Astrocyte of the spinal cord (primary cell): ENCODE measurements at regions not wholly inside any gene's neighbourhood (a gene's known extent, or its start where the extent isn't known, plus 50 kb on each side); places are given as distances from the start of the nearest gene placed in this dataset.

Source experiments
- DNase-seq: peaks from one replicate; pipeline ENCODE4 v3.0.0; 2011; ENCODE audit warnings: low read depth, low spot score
- H3K4me3 ChIP-seq: 2 replicates; pipeline ENCODE4 v1.5.1; 2011; ENCODE audit warnings: low read depth, mild to moderate bottlenecking, low read length, moderate library complexity
- CTCF ChIP-seq: IDR thresholded peaks from 2 replicates; pipeline ENCODE4 v1.5.1; 2012; ENCODE audit warnings: low read depth, mild to moderate bottlenecking, low read length, inconsistent platforms
- in situ Hi-C: cut with HindIII; loops from 2 replicates; pipeline ENCODE4 v1.10.0; 2017; ENCODE audit warnings: low sequenced_read_pairs

- TF ChIP-seq CTCF = no peak
- in situ Hi-C loops = no loop called here
- H3K4me3 ChIP-seq = no peak overlapping the region
- DNase-seq = no peak
Observed at GRCh38 chr2:60320724-60321123, 232.7 kb downstream of the BCL11A start.

DNA sequence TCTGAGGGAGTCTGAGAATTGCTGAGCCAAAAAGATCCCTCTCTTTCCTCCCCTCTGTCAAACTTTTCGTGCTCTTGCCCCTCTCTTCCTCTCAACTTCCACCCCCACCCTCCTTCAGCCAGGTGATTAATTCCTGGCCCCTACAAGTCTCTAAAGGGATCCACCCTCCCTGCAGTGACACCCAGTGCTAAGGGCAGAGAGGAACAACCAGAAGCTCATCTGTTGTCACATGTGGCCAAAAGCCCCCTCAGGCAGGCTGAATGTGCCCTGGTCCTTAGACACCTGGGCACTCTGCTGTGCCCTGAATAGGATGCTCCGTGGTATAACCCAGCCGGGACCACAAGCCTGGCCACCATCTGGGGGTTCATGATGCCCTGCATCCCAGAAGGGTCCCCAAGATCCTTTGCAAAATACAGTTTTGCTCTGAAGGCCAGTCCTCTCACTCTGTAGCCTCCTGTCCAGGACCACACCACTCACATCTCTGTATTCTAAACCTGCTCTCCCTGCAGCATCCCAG, 234.4 kb downstream of the BCL11A start:
- no peak for TF ChIP-seq CTCF
- in situ Hi-C loops = no loop called here
- no peak overlapping the region for H3K4me3 ChIP-seq
- no peak for DNase-seq

DNA sequence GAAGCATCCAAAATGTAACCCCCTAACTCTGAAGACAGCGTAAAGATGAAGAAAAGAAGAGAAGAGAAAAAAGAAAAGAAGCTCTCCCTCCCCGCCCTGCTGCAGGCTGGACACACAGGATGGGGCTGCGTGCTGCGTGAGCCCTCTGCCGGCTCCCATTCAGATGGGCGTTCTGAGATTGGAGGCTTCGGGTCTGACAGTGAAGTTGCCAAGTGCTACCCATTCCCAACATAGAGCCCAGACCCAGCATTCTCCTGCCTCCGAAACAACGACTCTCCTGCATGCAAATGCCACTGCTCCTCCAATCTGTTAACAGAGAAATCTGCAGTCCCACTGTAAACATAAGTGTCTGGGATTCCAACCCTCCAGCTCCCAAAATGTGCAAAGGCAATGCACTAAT, 234.9 kb downstream of the BCL11A start:
- no peak for TF ChIP-seq CTCF
- no peak overlapping the region for H3K4me3 ChIP-seq
- in situ Hi-C loops = no loop called here
- no peak for DNase-seq

DNA sequence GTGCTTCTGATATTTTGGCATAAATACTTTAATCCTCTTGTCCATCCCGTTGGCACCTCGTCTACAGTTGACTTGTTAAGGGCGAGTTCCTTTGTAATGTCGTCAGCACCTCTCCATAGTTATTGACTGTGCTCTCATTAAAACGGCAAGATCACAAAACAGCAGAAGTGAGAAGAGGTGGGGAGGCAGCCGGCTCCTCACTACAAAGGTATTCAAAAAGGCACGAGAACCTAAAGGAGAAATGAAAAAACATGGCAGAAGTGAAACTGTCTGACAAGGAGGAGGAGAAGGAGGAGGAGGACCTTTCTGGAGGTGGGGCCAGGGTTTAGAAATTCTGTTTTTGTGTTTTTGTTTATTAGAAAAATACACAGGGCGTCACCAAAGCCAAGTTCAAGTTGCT, 235.6 kb downstream of the BCL11A start:
- in situ Hi-C loops = no loop called here
- DNase-seq = no peak
- H3K4me3 ChIP-seq = no peak overlapping the region
- no peak for TF ChIP-seq CTCF

GRCh38 chr2:60317034-60317386, 236.4 kb downstream of the BCL11A start:
- H3K4me3 ChIP-seq = no peak overlapping the region
- TF ChIP-seq CTCF = no peak
- in situ Hi-C loops = no loop called here
- DNase-seq = no peak

DNA sequence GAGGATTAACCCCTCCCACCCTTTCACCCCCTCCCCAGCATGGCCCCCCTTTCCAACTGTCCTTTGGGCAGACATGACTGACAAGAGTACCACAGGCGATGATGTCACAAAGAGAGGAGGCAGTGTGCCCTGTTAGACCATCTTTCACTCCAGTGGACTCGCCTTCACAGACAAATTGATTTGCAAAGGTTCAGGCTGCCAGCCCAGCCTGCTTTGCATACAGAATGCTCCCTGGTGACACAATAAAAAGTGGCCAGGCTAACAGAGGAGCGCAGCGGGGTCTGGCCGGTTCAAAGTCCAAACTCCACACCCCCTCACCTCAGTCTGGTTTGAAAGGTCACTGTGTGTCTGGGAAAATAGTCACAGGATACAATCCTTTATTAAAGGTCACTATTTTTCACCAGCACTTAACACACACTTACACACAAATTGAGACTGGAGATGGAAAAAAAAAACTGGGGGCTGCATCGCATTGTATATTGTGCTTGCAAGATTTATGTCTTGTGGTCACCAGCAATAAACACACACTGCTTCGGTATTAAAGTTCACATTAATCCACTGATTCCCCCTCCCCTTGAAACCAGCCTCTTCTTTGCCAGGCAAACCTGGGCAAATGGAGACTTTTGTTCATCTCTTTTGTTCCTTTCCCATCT, 236.9 kb downstream of the BCL11A start:
- in situ Hi-C loops = no loop called here
- H3K4me3 ChIP-seq = no peak overlapping the region
- no peak for DNase-seq
- TF ChIP-seq CTCF = no peak
